GM23338 (cell line): ENCODE measurements at regions not wholly inside any gene's neighbourhood (a gene's known extent, or its start where the extent isn't known, plus 50 kb on each side); places are given as distances from the start of the nearest gene placed in this dataset.
A peak's percentile ranks its signal among the peaks of the same experiment; 100 is the strongest.

Experiments used
- ATAC-seq: fragments of 200-7000 bp; cut with Tn5 transposase; 3 replicates; pipeline ENCODE4 v1.9.1; 2020
- DNase-seq: peaks from one replicate; pipeline ENCODE4 v3.0.0-alpha.2; 2015; ENCODE audit warnings: low spot score
- H2AFZ ChIP-seq: fragments of 200-600 bp; sonication (generic); 2 replicates; pipeline ENCODE4 v1.8.0; 2016; ENCODE audit warnings: antibody characterized with exemption, mild to moderate bottlenecking, moderate library complexity
- H3F3A ChIP-seq: fragments of 200-600 bp; sonication (generic); replicated peaks from 2 replicates; pipeline ENCODE4 v1.8.0; 2017; ENCODE audit warnings: antibody characterized with exemption, mixed run types, low read depth
- H3K27ac ChIP-seq: fragments of 200-600 bp; sonication (generic); 2 replicates; pipeline ENCODE4 v1.6.1; 2016; ENCODE audit warnings: low read depth
- H3K27me3 ChIP-seq: fragments of 200-600 bp; sonication (generic); 2 replicates; pipeline ENCODE4 v1.8.0; 2016; ENCODE audit warnings: mild to moderate bottlenecking, mixed run types, moderate library complexity; ENCODE audit not compliant: insufficient read depth
- H3K36me3 ChIP-seq: fragments of 200-600 bp; sonication (generic); 2 replicates; pipeline ENCODE4 v1.8.0; 2016; ENCODE audit warnings: mild to moderate bottlenecking; ENCODE audit not compliant: insufficient read depth
- H3K4me1 ChIP-seq: fragments of 200-600 bp; sonication (generic); 2 replicates; pipeline ENCODE4 v1.8.0; 2016; ENCODE audit warnings: mild to moderate bottlenecking, moderate library complexity; ENCODE audit not compliant: insufficient read depth
- H3K4me2 ChIP-seq: fragments of 200-600 bp; sonication (generic); 2 replicates; pipeline ENCODE4 v1.7.1; 2017; ENCODE audit warnings: mixed run types
- H3K4me3 ChIP-seq: fragments of 200-600 bp; sonication (generic); 2 replicates; pipeline ENCODE4 v1.6.1; 2016; ENCODE audit warnings: mixed run types
- H3K79me2 ChIP-seq: fragments of 200-600 bp; sonication (generic); replicated peaks from 2 replicates; pipeline ENCODE4 v1.8.0; 2017; ENCODE audit warnings: mild to moderate bottlenecking; ENCODE audit not compliant: insufficient read depth
- H3K9me2 ChIP-seq: fragments of 200-600 bp; sonication (generic); 2 replicates; pipeline ENCODE4 v1.8.0; 2017; ENCODE audit not compliant: insufficient read depth
- H4K20me1 ChIP-seq: fragments of 200-600 bp; sonication (generic); replicated peaks from 2 replicates; pipeline ENCODE4 v1.8.0; 2017; ENCODE audit warnings: mild to moderate bottlenecking; ENCODE audit not compliant: insufficient read depth
- H3K27ac Mint-ChIP-seq: 2 replicates; pipeline ENCODE4 v1.8.0; 2020; ENCODE audit warnings: inconsistent platforms, mild to moderate bottlenecking, moderate library complexity, mixed read lengths
- H3K27me3 Mint-ChIP-seq: 3 replicates; pipeline ENCODE4 v1.8.0; 2022; ENCODE audit warnings: low read depth, mild to moderate bottlenecking, moderate library complexity, mixed read lengths, inconsistent platforms; ENCODE audit not compliant: insufficient read depth, poor library complexity
- H3K36me3 Mint-ChIP-seq: 3 replicates; pipeline ENCODE4 v1.8.0; 2021; ENCODE audit warnings: low read depth, mild to moderate bottlenecking, inconsistent platforms, moderate library complexity, mixed read lengths
- H3K4me1 Mint-ChIP-seq: 3 replicates; pipeline ENCODE4 v1.8.0; 2020; ENCODE audit warnings: mild to moderate bottlenecking, inconsistent platforms, mixed read lengths
- H3K4me3 Mint-ChIP-seq: 3 replicates; pipeline ENCODE4 v1.8.0; 2021; ENCODE audit warnings: moderate library complexity, mild to moderate bottlenecking, inconsistent platforms, mixed read lengths
- H3K9me3 Mint-ChIP-seq: 3 replicates; pipeline ENCODE4 v1.8.0; 2020; ENCODE audit warnings: moderate library complexity, mild to moderate bottlenecking, inconsistent platforms, mixed read lengths
- CREB1 ChIP-seq: fragments of 250-450 bp; sonication (Bioruptor Pico); IDR thresholded peaks from 2 replicates; pipeline ENCODE4 v1.5.0; 2020; ENCODE audit warnings: low read depth, mild to moderate bottlenecking, moderate library complexity
- EZH2 ChIP-seq: fragments of 200-600 bp; sonication (generic); IDR thresholded peaks from one replicate; pipeline ENCODE4 v1.8.0; 2017; ENCODE audit warnings: antibody characterized with exemption, mild to moderate bottlenecking, low read depth; ENCODE audit not compliant: unreplicated experiment
- EZH2phosphoT487 ChIP-seq: fragments of 200-600 bp; sonication (generic); IDR thresholded peaks from one replicate; pipeline ENCODE4 v1.8.1; 2018; ENCODE audit warnings: antibody characterized with exemption; ENCODE audit not compliant: unreplicated experiment
- JUNB ChIP-seq: IDR thresholded peaks from one replicate; pipeline ENCODE4 v1.6.1; 2016; ENCODE audit warnings: antibody characterized with exemption; ENCODE audit not compliant: unreplicated experiment
- NANOG ChIP-seq: IDR thresholded peaks from 2 replicates; pipeline ENCODE4 v1.6.1; 2016; ENCODE audit warnings: antibody characterized with exemption, borderline replicate concordance
- POLR2AphosphoS5 ChIP-seq: IDR thresholded peaks from 2 replicates; pipeline ENCODE4 v1.6.1; 2016; ENCODE audit warnings: antibody characterized with exemption, low read depth
- STAT1 ChIP-seq: IDR thresholded peaks from one replicate; pipeline ENCODE4 v1.6.1; 2016; ENCODE audit warnings: antibody characterized with exemption; ENCODE audit not compliant: unreplicated experiment
- ZNF114 ChIP-seq: fragments of 250-450 bp; sonication (Bioruptor Pico); IDR thresholded peaks from 2 replicates; pipeline ENCODE4 v1.5.0; 2020; ENCODE audit warnings: mild to moderate bottlenecking, moderate library complexity
- ZNF331 ChIP-seq: fragments of 250-450 bp; sonication (Bioruptor Pico); IDR thresholded peaks from 2 replicates; pipeline ENCODE4 v1.5.0; 2020; ENCODE audit warnings: low read depth, mild to moderate bottlenecking, moderate library complexity
- TF ChIP-seq, protein P1 (sequence below), 2 experiments: fragments of 200-600 bp in 1 of 2; sonication (generic) in 1 of 2; conservative IDR thresholded peaks; 2 replicates each; pipeline versions ENCODE4 v1.5.1 to v1.6.1; 2016 to 2017; ENCODE audit warnings: antibody characterized with exemption in 2 of 2, low read depth in 2 of 2, mild to moderate bottlenecking in 2 of 2, moderate library complexity in 1 of 2
- TF ChIP-seq, protein P2 (sequence below): IDR thresholded peaks from one replicate; pipeline ENCODE4 v1.6.1; 2018; ENCODE audit warnings: antibody characterized with exemption; ENCODE audit not compliant: unreplicated experiment
- TF ChIP-seq, protein P3 (sequence below): IDR thresholded peaks from 2 replicates; pipeline ENCODE4 v1.6.1; 2016; ENCODE audit warnings: antibody characterized with exemption
- TF ChIP-seq, protein P4 (sequence below): fragments of 250-450 bp; sonication (Bioruptor Pico); IDR thresholded peaks from 2 replicates; pipeline ENCODE4 v1.5.0; 2020; ENCODE audit warnings: mild to moderate bottlenecking, moderate library complexity

DNA sequence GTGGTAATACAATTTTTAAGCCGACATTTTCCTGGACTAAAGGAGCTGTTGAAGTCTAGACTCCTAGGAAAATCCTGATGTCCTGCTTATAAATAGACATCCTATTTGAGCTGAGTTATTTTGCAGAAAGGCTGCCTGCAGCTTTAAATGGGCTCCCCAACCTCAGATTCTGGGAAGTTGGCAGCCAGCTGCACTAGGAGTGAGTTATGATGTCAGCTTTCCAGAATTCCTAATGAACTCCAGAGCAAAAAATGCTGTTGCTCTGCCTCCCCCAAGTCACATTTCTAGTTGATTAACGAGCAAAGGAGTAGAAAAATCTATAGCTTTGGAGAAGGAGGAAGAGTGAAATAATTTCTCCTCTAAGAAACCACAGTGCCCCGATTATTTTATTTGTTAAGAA, 346.3 kb upstream of the SULF2 start (continued):
- no peak for TF ChIP-seq STAT1
- no peak for TF ChIP-seq JUNB
- no peak for TF ChIP-seq EZH2phosphoT487
- no peak for TF ChIP-seq EZH2

DNA sequence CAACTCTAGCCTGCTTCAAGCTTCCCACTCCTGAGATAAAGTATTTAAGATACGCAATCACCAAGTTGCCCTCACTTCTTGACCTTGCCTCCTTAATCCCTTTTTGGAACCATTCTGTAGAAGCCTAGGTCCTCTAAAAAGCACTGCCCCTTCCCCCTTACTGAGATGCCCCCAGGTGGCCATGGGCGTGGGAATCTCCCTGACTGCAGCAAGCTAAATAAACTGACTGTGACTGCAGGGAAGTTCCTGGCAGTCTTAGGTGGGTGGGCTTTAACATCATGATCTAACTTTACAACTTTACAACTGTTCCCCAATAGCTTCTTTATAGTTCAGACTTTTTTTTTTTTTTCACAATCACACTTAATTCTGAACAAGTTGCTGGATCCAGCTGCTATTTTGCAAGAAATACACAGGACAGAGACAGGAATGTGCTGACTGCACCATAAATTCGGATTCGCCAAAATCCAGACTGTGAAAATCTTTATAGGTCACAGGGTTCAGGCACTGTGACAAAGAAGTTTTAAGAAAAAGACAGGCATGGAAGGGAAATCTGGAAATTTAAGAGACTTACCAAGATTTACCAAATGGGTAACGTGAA, 344.2 kb upstream of the SULF2 start:
- Histone ChIP-seq H3K4me1 (no peaks in the 10 kb centered on the region), H4K20me1 (no peaks in the 10 kb centered on the region), H2AFZ (0 out of 2 replicates have a peak overlapping the region, but pooled peaks have one; percentile 12), H3K4me2 (no peak overlapping the region), H3K27ac (no peak overlapping the region), H3K4me3 (no peak overlapping the region), H3K36me3 (no peaks in the 10 kb centered on the region), H3K79me2 (no peaks in the 10 kb centered on the region), H3F3A (no peaks in the 10 kb centered on the region), H3K9me2 (no peaks in the 10 kb centered on the region), H3K27me3 (no peaks in the 10 kb centered on the region)
- ATAC-seq (peak; percentile 47; the same call in 2 of the 3 replicates), DNase-seq (peak; percentile 10)
- peaks cover 14% of the 10 kb centered on the region; the same call in 2 of the 3 replicates for H3K9me3 Mint-ChIP-seq
- H3K4me3 Mint-ChIP-seq, result no peak overlapping the region
- H3K27ac Mint-ChIP-seq, result no peak overlapping the region
- H3K36me3 Mint-ChIP-seq, result no peaks in the 10 kb centered on the region
- peaks cover 10% of the 10 kb centered on the region for H3K4me1 Mint-ChIP-seq
- TF ChIP-seq JUNB (no peak), POLR2AphosphoS5 (no peak), CREB1 (CRISPR knock-in tag) (no peak), ZNF114 (no peak), NANOG (no peak), STAT1 (no peak), ZNF331 (CRISPR knock-in tag) (no peak), EZH2 (no peak)
- TF ChIP-seq, protein P1, sequence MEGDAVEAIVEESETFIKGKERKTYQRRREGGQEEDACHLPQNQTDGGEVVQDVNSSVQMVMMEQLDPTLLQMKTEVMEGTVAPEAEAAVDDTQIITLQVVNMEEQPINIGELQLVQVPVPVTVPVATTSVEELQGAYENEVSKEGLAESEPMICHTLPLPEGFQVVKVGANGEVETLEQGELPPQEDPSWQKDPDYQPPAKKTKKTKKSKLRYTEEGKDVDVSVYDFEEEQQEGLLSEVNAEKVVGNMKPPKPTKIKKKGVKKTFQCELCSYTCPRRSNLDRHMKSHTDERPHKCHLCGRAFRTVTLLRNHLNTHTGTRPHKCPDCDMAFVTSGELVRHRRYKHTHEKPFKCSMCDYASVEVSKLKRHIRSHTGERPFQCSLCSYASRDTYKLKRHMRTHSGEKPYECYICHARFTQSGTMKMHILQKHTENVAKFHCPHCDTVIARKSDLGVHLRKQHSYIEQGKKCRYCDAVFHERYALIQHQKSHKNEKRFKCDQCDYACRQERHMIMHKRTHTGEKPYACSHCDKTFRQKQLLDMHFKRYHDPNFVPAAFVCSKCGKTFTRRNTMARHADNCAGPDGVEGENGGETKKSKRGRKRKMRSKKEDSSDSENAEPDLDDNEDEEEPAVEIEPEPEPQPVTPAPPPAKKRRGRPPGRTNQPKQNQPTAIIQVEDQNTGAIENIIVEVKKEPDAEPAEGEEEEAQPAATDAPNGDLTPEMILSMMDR (conservative IDR thresholded peaks at IDR 0.05; ENCODE audit: low read depth in 2 of 2), result no peak
- TF ChIP-seq, protein P2, sequence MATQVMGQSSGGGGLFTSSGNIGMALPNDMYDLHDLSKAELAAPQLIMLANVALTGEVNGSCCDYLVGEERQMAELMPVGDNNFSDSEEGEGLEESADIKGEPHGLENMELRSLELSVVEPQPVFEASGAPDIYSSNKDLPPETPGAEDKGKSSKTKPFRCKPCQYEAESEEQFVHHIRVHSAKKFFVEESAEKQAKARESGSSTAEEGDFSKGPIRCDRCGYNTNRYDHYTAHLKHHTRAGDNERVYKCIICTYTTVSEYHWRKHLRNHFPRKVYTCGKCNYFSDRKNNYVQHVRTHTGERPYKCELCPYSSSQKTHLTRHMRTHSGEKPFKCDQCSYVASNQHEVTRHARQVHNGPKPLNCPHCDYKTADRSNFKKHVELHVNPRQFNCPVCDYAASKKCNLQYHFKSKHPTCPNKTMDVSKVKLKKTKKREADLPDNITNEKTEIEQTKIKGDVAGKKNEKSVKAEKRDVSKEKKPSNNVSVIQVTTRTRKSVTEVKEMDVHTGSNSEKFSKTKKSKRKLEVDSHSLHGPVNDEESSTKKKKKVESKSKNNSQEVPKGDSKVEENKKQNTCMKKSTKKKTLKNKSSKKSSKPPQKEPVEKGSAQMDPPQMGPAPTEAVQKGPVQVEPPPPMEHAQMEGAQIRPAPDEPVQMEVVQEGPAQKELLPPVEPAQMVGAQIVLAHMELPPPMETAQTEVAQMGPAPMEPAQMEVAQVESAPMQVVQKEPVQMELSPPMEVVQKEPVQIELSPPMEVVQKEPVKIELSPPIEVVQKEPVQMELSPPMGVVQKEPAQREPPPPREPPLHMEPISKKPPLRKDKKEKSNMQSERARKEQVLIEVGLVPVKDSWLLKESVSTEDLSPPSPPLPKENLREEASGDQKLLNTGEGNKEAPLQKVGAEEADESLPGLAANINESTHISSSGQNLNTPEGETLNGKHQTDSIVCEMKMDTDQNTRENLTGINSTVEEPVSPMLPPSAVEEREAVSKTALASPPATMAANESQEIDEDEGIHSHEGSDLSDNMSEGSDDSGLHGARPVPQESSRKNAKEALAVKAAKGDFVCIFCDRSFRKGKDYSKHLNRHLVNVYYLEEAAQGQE, result no peak
- TF ChIP-seq, protein P3, sequence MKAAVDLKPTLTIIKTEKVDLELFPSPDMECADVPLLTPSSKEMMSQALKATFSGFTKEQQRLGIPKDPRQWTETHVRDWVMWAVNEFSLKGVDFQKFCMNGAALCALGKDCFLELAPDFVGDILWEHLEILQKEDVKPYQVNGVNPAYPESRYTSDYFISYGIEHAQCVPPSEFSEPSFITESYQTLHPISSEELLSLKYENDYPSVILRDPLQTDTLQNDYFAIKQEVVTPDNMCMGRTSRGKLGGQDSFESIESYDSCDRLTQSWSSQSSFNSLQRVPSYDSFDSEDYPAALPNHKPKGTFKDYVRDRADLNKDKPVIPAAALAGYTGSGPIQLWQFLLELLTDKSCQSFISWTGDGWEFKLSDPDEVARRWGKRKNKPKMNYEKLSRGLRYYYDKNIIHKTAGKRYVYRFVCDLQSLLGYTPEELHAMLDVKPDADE, result no peak
- TF ChIP-seq, protein P4, sequence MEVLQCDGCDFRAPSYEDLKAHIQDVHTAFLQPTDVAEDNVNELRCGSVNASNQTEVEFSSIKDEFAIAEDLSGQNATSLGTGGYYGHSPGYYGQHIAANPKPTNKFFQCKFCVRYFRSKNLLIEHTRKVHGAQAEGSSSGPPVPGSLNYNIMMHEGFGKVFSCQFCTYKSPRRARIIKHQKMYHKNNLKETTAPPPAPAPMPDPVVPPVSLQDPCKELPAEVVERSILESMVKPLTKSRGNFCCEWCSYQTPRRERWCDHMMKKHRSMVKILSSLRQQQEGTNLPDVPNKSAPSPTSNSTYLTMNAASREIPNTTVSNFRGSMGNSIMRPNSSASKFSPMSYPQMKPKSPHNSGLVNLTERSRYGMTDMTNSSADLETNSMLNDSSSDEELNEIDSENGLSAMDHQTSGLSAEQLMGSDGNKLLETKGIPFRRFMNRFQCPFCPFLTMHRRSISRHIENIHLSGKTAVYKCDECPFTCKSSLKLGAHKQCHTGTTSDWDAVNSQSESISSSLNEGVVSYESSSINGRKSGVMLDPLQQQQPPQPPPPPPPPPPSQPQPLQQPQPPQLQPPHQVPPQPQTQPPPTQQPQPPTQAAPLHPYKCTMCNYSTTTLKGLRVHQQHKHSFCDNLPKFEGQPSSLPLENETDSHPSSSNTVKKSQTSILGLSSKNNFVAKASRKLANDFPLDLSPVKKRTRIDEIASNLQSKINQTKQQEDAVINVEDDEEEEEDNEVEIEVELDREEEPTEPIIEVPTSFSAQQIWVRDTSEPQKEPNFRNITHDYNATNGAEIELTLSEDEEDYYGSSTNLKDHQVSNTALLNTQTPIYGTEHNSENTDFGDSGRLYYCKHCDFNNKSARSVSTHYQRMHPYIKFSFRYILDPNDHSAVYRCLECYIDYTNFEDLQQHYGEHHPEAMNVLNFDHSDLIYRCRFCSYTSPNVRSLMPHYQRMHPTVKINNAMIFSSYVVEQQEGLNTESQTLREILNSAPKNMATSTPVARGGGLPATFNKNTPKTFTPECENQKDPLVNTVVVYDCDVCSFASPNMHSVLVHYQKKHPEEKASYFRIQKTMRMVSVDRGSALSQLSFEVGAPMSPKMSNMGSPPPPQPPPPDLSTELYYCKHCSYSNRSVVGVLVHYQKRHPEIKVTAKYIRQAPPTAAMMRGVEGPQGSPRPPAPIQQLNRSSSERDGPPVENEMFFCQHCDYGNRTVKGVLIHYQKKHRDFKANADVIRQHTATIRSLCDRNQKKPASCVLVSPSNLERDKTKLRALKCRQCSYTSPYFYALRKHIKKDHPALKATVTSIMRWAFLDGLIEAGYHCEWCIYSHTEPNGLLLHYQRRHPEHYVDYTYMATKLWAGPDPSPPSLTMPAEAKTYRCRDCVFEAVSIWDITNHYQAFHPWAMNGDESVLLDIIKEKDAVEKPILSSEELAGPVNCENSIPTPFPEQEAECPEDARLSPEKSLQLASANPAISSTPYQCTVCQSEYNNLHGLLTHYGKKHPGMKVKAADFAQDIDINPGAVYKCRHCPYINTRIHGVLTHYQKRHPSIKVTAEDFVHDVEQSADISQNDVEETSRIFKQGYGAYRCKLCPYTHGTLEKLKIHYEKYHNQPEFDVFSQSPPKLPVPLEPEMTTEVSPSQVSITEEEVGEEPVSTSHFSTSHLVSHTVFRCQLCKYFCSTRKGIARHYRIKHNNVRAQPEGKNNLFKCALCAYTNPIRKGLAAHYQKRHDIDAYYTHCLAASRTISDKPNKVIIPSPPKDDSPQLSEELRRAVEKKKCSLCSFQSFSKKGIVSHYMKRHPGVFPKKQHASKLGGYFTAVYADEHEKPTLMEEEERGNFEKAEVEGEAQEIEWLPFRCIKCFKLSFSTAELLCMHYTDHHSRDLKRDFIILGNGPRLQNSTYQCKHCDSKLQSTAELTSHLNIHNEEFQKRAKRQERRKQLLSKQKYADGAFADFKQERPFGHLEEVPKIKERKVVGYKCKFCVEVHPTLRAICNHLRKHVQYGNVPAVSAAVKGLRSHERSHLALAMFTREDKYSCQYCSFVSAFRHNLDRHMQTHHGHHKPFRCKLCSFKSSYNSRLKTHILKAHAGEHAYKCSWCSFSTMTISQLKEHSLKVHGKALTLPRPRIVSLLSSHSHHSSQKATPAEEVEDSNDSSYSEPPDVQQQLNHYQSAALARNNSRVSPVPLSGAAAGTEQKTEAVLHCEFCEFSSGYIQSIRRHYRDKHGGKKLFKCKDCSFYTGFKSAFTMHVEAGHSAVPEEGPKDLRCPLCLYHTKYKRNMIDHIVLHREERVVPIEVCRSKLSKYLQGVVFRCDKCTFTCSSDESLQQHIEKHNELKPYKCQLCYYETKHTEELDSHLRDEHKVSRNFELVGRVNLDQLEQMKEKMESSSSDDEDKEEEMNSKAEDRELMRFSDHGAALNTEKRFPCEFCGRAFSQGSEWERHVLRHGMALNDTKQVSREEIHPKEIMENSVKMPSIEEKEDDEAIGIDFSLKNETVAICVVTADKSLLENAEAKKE, result no peak
- no peaks in the 10 kb centered on the region for H3K27me3 Mint-ChIP-seq
